Activated naive CD4-positive, alpha-beta T cell treated with anti-CD3 and anti-CD28 coated beads, Interleukin-2, amount 50 U/mL, for 16 hours (primary cell): ENCODE measurements at regions not wholly inside any gene's neighbourhood (a gene's known extent, or its start where the extent isn't known, plus 50 kb on each side); places are given as distances from the start of the nearest gene placed in this dataset.
"Not testable (repeated sequence)": the region's sequence is repeated elsewhere in the genome, so short reads cannot be mapped to it uniquely, and the experiment has no call there.

Experiments
- DNase-seq: peaks from one replicate; pipeline ENCODE4 v3.0.0-alpha.2; 2020

DNA sequence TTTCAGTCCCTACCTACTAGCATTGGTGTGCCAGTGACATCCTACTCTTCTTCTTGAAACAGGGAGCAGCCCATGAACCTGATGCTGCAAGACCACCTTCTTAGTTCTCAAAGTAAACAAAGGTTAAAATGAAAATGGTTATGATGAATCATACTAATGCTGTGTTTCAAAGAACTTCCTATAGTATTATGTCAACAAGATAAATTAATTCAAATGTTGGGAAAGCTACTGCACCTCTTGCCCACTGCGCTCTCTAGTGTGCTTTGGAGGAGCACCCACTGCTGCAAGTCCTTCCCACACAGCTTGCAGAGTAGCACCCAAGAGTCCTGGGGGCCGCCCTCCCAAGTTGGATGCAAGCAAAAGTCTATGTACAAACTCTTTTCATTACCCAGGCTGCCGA lies 81.1 kb downstream of the CD200R1L start:
- DNase-seq = no peak

GRCh38 chr3:112763258-112763657 lies 83.4 kb downstream of the CD200R1L start:
- no peak for DNase-seq

- no peak for DNase-seq
Observed at GRCh38 chr3:112761062-112761638, 85.5 kb downstream of the CD200R1L start.

DNA sequence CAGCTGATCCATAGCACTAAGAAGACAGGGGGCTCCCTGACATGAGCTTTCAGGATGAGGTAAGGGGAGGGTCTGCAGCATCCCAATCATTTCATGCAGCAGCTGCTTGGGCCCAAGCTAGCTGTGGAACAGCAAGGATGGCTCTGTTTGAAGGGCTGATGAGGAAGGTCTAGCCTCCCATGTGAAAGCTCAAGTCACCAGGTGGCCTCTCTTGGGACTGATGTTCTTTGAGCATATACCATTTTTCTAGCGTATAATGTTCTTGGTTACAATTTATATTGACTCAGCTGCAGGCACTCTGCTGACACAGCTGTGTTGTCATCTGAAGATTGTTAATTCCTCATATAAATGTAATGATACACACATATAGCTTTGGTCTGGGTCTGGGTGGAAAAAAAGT lies 87.0 kb downstream of the CD200R1L start:
- DNase-seq = no peak

- no peak for DNase-seq
Observed at GRCh38 chr3:112759210-112759609, 87.5 kb downstream of the CD200R1L start.

GRCh38 chr3:112757197-112757596 lies 89.5 kb downstream of the CD200R1L start:
- no peak for DNase-seq

DNA sequence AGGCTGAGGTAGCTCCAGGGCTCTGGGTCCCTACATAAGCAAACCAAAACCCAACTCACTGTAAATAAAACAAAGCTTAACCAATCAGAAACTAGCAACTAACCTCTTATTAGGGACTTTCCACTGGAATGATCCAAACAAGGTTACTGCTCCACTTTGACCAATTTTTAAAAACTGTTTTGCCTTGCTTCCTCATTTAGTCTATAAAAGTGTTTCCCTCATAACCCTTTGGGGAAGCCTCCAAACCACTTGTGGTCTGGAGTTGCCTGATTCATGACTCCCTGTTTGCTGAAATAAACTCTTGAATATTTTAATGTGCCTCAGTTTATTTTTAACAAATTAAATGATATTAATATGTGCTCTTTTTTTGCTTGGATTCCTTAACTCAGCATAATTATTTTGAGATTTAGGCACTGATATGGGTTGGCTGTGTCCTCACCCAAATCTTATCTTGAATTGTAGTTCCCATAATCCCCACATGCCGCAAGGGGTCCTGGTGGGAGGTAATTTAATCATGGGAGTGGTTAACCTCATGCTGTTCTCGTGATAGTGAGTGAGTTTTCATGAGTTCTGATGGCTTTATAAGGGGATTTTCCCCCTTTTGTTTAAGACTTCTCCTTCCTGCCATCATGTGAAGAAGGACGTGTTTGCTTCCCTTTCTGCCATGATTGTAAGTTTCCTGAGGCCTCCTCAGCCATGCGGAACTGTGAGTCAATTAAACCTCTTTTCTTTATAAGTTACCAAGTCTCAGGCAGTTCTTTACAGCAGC lies 90.6 kb downstream of the CD200R1L start:
- no peak for DNase-seq

GRCh38 chr3:112755046-112755445 lies 91.6 kb downstream of the CD200R1L start:
- not testable (repeated sequence) for DNase-seq

DNA sequence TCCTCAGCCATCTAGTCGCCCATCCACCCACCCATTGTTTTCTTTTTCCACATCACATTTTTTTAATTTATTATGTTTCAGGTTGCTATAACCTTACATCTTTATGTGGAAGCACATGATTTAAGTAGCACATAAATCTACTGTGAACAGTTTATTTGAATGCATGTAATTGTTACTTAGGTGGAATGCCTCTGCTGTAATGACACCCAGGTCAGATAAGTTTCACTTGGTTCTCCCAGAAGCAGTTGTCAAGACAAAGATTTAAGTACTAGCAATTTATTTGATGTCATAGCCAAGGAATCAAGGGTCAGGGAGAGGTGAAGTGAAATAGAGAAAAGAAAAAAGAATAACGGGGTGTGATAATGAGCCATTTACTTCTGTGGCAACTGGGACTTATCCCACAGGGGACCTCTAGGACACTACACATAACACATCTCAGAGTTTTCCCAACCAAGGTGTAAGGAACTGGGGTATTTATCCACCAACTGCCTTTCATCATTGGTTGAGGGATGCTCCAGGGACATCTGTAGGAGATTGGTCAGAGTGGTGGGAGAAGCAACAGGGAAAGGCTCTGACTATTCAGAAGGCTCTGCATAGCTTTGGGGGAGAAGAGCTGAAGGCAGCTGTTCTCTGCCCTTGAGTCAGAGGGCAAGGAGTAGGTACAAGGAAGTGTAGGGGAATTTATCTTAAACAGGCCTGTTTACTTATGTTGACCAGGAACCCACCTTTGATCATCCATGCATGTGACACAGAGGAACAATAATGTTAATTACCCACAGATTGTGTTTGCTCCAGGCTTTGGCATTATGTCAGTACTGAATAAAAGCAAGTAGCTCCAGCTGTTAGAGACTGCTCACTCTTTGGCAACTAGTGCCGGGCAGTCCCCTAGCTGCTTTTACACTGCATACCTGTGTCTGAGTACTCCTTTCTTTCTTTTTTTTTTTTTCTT lies 94.8 kb downstream of the CD200R1L start:
- no peak for DNase-seq

DNA sequence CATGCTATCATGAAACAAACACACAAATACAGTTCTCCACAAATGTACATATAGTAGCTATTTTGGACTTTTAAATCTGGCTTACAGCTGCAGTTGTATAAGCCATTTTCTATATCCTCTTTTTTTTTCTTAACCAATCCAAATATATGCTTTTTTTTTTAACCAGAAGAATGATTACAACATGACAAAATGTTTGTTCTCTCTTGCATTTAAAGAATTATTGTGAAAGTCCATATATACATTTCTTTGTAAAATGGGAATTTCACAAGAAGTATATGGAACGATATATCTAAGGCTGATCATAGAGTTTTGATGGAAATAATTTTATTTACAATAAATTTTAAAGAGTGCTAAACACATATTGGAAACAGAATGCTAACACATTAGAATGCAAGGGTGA lies 95.6 kb downstream of the CD200R1L start:
- DNase-seq = no peak

- DNase-seq = no peak
Observed at GRCh38 chr3:112747624-112748023, 99.0 kb downstream of the CD200R1L start.

GRCh38 chr3:112746675-112747280 lies 99.9 kb downstream of the CD200R1L start:
- DNase-seq = no peak

GRCh38 chr3:112745567-112746248 lies 101.0 kb downstream of the CD200R1L start:
- DNase-seq = no peak

DNA sequence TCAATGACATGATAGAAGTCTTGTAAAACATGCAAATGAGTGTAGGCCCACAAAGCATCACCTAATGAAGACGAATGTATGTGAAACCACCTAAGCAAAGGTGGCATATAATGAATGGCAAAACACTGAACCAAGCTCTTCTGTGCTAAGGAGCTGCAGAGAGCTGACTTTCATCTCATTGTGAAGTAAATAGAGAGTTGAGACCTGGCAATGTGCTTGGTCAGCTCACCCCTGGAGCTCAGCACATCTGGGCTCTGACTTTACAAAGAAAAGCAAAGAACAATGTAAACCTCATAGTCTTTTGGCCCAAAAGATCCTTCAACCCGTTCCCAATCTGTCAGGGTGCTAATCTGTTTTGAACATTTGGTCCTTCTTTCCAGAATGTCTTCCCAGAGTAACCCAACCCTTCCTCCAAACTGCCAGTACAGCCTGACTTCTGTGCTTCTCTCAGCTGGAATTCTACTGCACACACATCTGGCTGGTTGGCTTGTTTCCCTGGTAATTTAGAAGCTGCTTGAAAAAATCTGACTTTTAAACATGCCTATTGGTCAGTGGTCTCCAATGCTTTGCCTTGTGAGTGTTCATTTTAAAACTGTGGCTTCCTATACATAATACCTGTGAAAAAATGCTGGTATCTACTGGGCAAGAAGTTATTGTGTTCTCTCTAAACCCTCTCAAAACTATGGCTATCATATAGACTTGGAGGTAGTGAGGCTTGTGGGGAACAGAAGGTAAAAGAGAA lies 101.7 kb downstream of the CD200R1L start:
- no peak for DNase-seq

- DNase-seq = no peak
Observed at GRCh38 chr3:112744106-112744505, 102.6 kb downstream of the CD200R1L start.

DNA sequence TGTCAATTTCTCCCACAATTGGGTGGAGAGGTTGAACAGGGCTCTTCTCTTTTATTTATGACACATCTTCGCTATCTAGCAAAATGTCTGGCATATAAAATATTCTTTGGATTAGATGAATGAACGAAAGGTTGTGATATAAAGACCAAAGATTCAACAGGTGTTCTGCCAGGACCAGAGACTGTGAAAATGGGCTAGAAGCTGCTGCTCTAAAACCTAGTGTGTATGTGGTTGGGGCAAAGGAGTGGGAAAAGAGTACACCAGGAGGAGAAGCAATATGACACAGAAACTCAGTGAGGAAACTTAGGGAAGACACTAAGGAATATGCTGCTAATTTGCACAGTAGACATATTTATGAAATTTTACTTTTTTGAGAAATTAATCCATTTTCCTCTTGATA lies 102.0 kb upstream of the CCDC80 start:
- DNase-seq = no peak

GRCh38 chr3:112741983-112742382 lies 101.0 kb upstream of the CCDC80 start:
- no peak for DNase-seq

DNA sequence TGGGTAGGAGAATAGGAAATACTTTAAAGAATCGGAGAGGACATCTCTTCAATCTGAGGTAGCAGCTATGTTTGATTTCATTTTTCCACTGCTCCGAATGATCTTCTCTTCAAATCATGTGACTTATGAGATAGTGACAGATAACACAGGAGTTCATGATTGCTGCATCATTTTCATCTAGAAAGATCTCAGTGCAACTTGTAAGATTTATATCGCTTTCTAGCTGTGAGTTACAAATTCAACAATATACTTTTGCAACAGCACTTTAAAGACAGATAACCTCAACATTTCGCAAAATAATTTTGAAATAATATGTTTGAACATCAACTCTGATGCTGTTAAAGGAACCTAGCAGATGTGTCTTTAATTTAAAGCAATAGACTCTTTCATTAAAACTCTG lies 99.9 kb upstream of the CCDC80 start:
- no peak for DNase-seq

- DNase-seq = no peak
Observed at GRCh38 chr3:112739252-112739965, 98.5 kb upstream of the CCDC80 start.

- no peak for DNase-seq
Observed at GRCh38 chr3:112738366-112738765, 97.4 kb upstream of the CCDC80 start.
